Dermis blood vessel endothelial cell (primary cell): ENCODE measurements at regions not wholly inside any gene's neighbourhood (a gene's known extent, or its start where the extent isn't known, plus 50 kb on each side); places are given as distances from the start of the nearest gene placed in this dataset.
"Not testable (repeated sequence)": the region's sequence is repeated elsewhere in the genome, so short reads cannot be mapped to it uniquely, and the experiment has no call there.

Experiments used
- DNase-seq: peaks from one replicate; pipeline ENCODE4 v3.0.0; 2010

DNA sequence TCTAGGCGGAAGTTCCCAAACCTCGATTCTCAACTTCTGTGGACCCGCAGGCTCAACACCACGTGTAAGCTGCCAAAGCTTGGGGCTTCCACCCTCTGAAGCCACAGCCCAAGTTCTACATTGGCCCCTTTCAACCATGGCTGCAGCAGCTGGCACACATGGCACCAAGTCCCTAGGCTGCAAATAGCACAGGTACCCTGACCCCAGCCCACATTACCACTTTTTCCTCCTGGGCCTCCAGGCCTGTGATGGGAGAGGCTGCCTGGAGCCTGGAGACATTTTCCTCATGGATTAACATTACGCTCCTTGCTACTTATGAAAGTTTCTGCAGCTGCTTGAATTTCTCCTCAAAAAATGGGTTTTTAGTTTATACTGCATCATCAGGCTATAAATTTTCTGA, 479.5 kb downstream of the PCDH7 start:
- no peak for DNase-seq

DNA sequence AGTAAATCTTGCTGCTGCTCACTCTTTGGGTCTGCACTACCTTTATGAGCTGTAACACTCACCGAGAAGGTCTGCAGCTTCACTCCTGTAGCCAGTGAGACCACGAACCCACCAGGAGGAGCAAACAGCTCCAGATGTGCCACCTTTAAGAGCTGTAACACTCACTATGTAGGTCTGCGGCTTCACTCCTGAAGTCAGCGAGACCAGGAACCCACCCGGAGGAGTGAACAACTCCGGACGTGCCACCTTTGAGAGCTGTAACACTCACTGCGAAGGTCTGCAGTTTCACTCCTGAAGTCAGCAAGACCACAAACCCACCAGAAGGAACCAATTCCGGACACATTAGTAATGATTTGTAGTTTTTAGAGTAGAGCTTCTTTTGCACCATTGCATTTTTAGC, 481.9 kb downstream of the PCDH7 start:
- DNase-seq = not testable (repeated sequence)

DNA sequence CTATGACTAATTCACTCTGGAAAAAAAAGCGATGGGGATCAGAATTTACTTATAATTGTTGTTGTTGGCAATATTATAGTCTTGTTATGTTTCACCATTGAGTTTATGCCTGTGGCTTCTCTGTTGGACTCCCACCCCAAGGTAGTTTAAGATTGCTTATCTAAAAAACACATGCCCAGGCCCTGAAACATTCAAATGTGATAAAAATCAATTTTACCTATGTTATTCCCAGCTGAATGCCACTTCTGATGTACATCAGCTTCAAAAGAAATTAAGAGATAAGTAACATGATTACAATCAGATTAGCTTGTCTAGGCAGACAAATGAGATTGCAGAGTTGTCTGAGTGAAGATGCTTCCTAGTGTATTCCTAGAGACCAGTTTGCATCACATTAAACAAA, 484.7 kb downstream of the PCDH7 start:
- no peak for DNase-seq

DNA sequence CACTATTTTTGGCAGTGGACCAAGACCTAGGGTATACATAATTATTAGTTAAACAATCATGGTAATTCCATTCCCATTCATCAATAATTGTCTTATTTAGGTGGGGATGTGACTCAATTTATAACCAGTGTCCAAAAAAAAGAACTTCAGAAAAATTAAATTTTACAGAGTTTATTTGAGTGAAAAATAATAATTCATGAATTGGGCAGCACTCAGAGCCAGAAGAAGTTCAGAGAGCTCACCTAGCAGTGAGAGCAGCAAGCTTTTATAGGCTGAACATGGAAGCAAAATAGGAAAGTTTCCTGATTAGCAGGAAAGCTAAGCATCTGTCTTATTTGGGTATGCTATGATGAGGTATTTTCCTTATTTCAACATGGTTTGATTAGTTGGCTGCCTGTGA, 500.8 kb downstream of the PCDH7 start:
- DNase-seq = no peak

GRCh38 chr4:31228068-31228467, 507.9 kb downstream of the PCDH7 start:
- DNase-seq = no peak

DNA sequence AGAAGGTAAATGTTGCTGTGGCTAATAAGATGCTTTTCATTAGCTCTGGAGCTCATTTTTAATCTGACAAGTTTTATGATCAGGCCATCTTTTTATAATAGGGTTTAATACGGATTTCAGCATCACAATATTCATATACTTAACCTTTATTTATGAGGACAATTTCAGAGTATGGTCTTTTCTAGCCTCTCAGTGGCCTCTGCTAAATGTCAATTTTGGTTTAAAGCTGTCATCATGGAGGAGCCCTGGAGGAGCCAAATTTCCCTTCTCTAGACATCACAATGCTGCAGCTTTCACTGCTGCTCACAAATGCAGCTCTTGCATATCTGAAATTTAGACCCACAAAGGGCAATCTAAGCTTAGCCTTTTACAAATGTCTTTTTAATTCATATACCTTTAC, 510.4 kb downstream of the PCDH7 start:
- no peak for DNase-seq

- no peak for DNase-seq
Observed at GRCh38 chr4:31234494-31234893, 514.3 kb downstream of the PCDH7 start.

DNA sequence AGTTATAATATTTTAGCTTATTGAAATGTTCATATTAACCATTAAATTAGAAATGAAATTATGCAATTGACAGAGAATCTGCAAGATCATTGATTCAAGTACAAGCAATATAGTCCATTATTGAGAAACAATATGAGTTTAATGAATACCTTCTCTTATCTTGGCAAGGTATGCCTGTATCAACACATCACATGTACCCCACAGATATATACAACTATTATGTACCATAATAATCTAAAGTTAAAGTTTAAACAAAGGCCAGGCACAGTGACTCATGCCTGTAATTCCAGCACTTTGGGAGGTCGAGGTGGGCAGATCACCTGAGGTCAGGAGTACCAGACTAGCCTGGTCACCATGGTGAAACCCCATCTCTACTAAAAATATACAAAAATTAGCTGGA, 514.7 kb downstream of the PCDH7 start:
- DNase-seq = no peak

DNA sequence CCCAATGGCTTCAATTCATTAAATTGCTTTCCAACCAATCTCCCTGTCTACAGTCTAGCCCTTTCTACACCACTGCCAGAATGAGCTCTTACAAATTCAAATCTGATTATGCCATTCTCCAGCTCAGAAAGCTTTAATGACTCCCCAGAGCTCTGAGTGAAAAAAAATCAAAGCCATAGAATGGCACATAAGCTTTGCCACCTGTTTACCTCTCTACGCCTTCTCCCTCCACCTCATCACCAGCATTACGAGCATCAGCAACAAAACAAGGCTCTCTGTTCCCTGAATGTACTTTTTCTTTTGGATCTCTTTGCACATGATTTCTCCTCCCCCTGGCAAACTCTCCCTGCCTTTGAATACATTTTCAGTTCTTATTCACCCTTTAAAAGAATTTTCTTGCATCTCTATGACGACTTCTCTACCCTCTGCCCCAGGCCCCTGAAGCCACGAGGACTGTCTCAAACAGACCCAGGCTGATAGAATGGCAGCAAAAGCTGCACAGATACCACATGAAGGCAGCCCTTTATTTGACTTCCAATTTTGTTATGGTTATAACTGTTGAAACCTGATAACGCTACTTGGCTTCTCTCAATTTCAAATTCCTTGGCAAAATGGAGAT, 516.0 kb downstream of the PCDH7 start:
- no peak for DNase-seq

GRCh38 chr4:31236639-31237173, 516.5 kb downstream of the PCDH7 start:
- DNase-seq = no peak

- no peak for DNase-seq
Observed at GRCh38 chr4:31237233-31237632, 517.1 kb downstream of the PCDH7 start.

- no peak for DNase-seq
Observed at GRCh38 chr4:31239886-31240285, 519.7 kb downstream of the PCDH7 start.

DNA sequence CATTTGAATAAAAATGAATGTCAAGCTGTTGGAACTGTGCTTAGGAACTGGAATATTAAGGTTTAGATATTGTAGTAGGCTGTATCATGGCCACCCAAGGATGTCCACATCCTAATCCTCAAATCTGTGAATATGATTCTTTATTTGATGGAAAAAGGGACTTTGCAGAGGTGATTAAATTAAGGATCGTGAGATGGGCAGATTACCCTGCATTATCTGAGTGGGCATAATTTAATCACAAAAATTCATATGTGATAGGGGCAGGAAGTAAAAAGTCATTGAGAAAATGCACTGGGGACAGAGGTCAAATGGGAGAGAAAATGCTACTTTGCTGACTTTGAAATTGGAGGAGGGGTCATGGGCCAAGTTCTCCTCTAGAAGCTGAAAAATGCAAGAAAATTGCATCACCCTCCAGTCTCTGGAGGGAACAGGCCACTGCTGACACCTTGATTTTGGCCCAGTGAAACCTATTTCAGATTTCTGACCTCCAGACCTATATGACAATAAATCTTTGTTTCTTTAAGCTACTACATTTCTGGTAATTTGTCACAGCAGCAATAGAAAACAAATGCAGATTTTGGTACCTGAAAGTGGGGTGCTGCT, 521.4 kb downstream of the PCDH7 start:
- no peak for DNase-seq

GRCh38 chr4:31246856-31247255, 526.7 kb downstream of the PCDH7 start:
- DNase-seq = no peak

DNA sequence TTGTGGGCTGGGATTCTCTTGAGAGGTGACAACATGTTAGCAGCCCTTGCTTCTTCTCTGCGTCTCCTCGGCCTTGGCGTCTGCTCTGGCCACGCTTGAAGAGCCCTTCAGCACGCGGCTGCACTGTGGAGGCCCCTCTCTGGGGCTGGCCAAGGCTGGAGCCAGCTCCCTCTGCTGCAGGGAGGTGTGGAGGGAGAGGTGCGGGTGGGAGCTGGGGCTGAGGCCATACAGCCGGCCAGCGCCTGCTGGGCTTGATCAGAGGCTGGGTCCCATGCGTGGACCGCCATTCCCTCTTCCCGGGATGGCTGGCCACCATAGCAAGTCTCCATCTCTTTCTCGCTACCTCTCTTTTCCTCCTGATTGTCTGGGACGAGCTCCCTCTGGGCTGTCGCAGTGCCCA, 539.0 kb downstream of the PCDH7 start:
- no peak for DNase-seq

DNA sequence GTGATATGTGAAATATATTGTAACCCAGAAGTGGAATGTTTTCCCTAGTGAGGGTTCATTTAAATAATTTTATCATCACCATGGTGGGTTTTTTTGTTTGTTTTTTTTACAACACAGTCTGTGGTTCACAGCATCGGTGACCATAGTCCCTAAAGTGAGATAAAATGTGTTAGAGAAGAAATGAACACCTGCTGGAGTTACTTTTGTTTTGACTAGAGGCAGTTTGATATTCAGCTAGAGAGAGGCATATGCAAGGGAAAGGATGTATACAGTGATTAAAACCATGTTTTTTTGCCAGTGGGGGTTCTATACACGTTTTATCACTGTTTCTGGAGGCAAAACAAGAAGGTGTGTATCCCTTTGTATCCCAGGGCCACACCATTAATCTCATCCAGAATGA, 541.5 kb downstream of the PCDH7 start:
- no peak for DNase-seq

DNA sequence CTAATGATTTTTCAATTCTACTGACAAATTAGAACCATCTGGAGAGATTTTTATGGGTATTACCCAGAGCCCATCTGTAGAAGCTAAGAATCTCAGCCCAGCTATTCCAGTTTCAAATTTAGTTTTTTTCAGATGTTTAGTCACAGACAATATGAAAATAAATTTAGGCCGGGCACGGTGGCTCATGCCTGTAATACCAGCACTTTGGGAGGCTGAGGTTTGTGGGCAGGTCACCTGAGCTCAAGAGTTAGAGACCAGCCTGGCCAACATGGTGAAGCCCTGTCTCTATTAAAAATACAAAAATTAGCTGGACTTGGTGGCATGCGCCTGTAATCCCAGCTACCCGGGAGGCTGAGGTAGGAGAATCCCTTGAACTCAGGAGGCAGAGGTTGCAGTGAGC, 545.9 kb downstream of the PCDH7 start:
- DNase-seq = not testable (repeated sequence)

DNA sequence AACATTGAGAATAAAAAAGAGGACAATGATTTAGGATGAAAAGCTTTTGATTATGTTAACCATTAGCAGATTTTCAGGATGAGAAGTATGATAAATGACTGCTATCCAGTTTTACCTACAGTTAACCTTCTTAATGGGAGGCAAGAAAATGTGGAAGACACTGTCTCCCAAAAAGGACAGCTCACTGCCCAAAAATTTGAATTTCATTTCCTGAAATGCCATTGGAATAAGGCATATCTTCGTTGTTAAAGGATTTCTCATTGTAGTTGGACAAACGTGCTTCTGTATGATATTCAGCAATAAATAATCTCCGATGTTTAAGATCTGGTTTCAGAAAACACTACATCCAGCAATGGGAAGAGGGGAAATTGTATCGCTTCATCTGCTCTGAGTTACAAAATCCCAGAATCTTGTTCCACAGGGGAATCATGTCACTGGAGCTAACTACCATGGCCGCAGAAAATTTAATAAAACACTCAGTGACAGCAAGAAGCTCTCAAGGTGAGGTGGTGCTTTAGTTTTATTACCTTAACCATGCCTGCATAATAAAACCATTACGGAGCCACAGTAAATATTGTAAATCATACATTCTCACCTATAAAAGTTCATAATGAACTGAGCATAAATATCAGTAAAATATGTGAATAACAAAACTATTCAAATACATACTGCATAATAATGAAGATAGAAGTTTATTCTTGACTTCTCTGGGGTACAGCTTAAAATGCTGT, 552.3 kb downstream of the PCDH7 start:
- DNase-seq = no peak

- no peak for DNase-seq
Observed at GRCh38 chr4:31275906-31276305, 555.7 kb downstream of the PCDH7 start.

GRCh38 chr4:31283679-31284078, 563.5 kb downstream of the PCDH7 start:
- no peak for DNase-seq

DNA sequence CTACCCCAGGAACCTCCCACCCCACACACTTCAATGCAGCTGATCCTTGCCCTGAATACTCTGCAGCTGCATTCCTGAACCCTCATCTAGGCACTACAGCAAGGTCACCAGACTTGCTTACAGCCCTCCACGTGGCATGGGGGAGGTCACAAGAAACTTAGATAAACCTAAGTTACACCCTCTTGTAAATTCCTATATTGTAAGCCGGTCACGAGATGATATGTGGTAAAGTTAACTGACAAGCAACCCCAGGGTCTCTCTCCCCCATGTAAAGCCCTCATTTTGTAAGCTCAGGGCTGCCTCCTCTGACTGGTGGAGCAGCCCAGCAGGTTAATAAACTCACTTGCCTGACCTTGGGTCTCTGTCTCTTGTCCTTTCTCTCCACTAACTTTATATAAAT, 570.7 kb downstream of the PCDH7 start:
- DNase-seq = no peak

GRCh38 chr4:31291238-31291637, 571.1 kb downstream of the PCDH7 start:
- no peak for DNase-seq

DNA sequence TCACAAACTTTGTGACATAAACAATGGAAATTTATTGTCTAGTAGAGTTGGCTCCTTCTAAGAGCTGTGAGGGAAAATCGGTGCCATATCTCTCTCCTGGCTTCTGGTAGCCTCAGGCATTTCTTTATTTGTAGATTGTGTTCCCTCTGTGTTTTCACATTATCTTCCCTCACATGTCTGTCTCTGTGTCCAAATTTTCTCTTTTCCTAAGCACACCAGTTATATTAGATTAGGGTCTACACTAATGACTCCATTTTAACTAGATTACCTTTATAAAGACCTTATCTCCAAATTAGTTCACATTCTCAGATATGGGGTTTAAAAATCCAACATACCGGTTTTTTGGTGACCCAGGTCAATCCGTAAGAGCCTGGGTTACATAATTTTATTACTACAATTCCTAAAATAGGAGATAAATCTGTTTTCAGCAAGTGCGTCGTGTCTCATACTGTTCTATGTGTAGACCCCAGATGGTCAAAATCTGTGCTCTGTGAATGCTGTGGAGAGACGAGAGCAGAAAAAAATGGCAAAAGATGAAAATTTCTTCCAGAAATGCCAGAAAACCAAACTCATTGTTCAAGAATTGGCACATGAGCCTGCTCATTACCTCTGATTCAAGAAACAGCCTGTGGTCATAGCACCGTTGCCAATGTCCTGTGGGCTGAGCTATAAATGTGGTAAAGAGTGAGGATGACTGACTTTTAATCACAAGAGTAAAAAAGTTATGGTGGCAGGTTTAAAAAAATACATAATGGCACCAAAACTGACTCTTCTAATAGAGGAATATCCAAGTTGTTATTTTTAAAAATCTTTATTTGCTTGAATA, 574.7 kb downstream of the PCDH7 start:
- DNase-seq = no peak
